H1 (cell line): ENCODE measurements at regions not wholly inside any gene's neighbourhood (a gene's known extent, or its start where the extent isn't known, plus 50 kb on each side); places are given as distances from the start of the nearest gene placed in this dataset.

Experiments used
- CTCF ChIA-PET: fragments of 300-600 bp; sonication (Branson Sonifier 250); formaldehyde crosslinking; loops from one replicate; lab custom pipeline; 2021; ENCODE audit not compliant: partially characterized antibody; lab: Charles Lee
- POLR2A ChIA-PET: fragments of 300-600 bp; sonication (Branson Sonifier 250); formaldehyde crosslinking; loops from one replicate; lab custom pipeline; 2021; ENCODE audit warnings: inconsistent platforms; ENCODE audit not compliant: partially characterized antibody; lab: Charles Lee
- DNase-seq, 2 experiments: peaks; one replicate each; pipeline versions ENCODE4 v3.0.0 to v3.0.0-alpha.2; 2010 to 2022; ENCODE audit warnings: low spot score in 2 of 2, low read depth in 1 of 2, mixed read lengths in 1 of 2
- FAIRE-seq: peaks from 2 replicates; lab custom pipeline; 2011; peaks lifted over from hg19 to GRCh38; lab: Jason Lieb, UNC
- H2AFZ ChIP-seq: 2 replicates; pipeline ENCODE4 v1.8.1; 2012; ENCODE audit warnings: low read length, inconsistent platforms
- H2AK5ac ChIP-seq: 2 replicates; pipeline ENCODE4 v1.6.1; 2013; ENCODE audit warnings: low read depth, low read length
- H2BK120ac ChIP-seq: replicated peaks from 2 replicates; pipeline ENCODE3; 2013; ENCODE audit warnings: low read depth, low read length, inconsistent platforms
- H2BK12ac ChIP-seq: 2 replicates; pipeline ENCODE4 v1.6.1; 2013; ENCODE audit warnings: low read depth, low read length
- H2BK15ac ChIP-seq: 2 replicates; pipeline ENCODE4 v1.6.1; 2013; ENCODE audit warnings: low read length
- H2BK20ac ChIP-seq: 2 replicates; pipeline ENCODE4 v1.6.1; 2013; ENCODE audit warnings: low read length
- H2BK5ac ChIP-seq: 2 replicates; pipeline ENCODE4 v1.6.1; 2013; ENCODE audit warnings: low read depth, low read length
- H3K14ac ChIP-seq: 2 replicates; pipeline ENCODE4 v1.6.1; 2013; ENCODE audit warnings: inconsistent platforms; ENCODE audit not compliant: insufficient read length
- H3K18ac ChIP-seq: 2 replicates; pipeline ENCODE4 v1.6.1; 2013; ENCODE audit warnings: low read length; ENCODE audit errors: extremely low read depth
- H3K23ac ChIP-seq: 2 replicates; pipeline ENCODE4 v1.6.1; 2013; ENCODE audit warnings: inconsistent platforms; ENCODE audit not compliant: insufficient read length
- H3K23me2 ChIP-seq: 2 replicates; pipeline ENCODE4 v1.6.1; 2013; ENCODE audit warnings: low read depth, low read length
- H3K27ac ChIP-seq: 2 replicates; pipeline ENCODE4 v1.6.1; 2011; ENCODE audit warnings: low read depth, low read length, inconsistent platforms
- H3K27me3 ChIP-seq, 4 experiments: replicated peaks in 1 of 4; 1 replicate in 1 of 4; 2 replicates in 3 of 4; pipeline versions ENCODE4 v1.6.1 to v1.8.1; 2011 to 2013; ENCODE audit warnings: low read length in 3 of 4, mild to moderate bottlenecking in 3 of 4, inconsistent platforms in 2 of 4, mixed read lengths in 2 of 4, moderate library complexity in 1 of 4; ENCODE audit not compliant: control insufficient read depth in 3 of 4, insufficient read depth in 3 of 4; ENCODE audit errors: extremely low read depth in 1 of 4
- H3K36me3 ChIP-seq, 4 experiments: 2 replicates each; pipeline versions ENCODE4 v1.6.1 to v1.8.1; 2011 to 2013; ENCODE audit warnings: mild to moderate bottlenecking in 4 of 4, low read length in 3 of 4, moderate library complexity in 2 of 4, control low read depth in 1 of 4, inconsistent platforms in 1 of 4; ENCODE audit not compliant: insufficient read depth in 4 of 4, control insufficient read depth in 2 of 4
- H3K4ac ChIP-seq: replicated peaks from 2 replicates; pipeline ENCODE3; 2013; ENCODE audit warnings: low read length, low read depth, mixed read lengths, inconsistent platforms; ENCODE audit not compliant: insufficient read length
- H3K4me1 ChIP-seq, 4 experiments: replicated peaks in 1 of 4; 1 replicate in 1 of 4; 2 replicates in 3 of 4; pipeline versions ENCODE4 v1.6.1 to v1.8.1; 2011 to 2013; ENCODE audit warnings: low read length in 3 of 4, inconsistent platforms in 2 of 4, mixed read lengths in 1 of 4; ENCODE audit not compliant: insufficient read depth in 4 of 4, control insufficient read depth in 3 of 4
- H3K4me2 ChIP-seq, 2 experiments: 2 replicates each; pipeline versions ENCODE4 v1.6.1 to v1.8.1; 2011 to 2013; ENCODE audit warnings: low read depth in 2 of 2, low read length in 2 of 2, control low read depth in 1 of 2, inconsistent platforms in 1 of 2, mild to moderate bottlenecking in 1 of 2; ENCODE audit not compliant: insufficient read depth in 1 of 2
- H3K4me3 ChIP-seq, 4 experiments: fragments of 200-600, 300-600 bp in 1 of 4; sonication (generic), shearing (Covaris generic), sonication (Bioruptor Twin) in 1 of 4; 2 replicates each; pipeline versions ENCODE4 v1.5.1 to v1.8.1; 2011 to 2016; ENCODE audit warnings: low read length in 4 of 4, low read depth in 3 of 4, control low read depth in 2 of 4, inconsistent platforms in 2 of 4, mild to moderate bottlenecking in 2 of 4, mixed read lengths in 1 of 4, moderate library complexity in 1 of 4; ENCODE audit not compliant: insufficient read depth in 2 of 4; ENCODE audit errors: extremely low read depth in 1 of 4
- H3K56ac ChIP-seq: replicated peaks from 2 replicates; pipeline ENCODE3; 2013; ENCODE audit warnings: low read depth, mild to moderate bottlenecking, mixed read lengths, low read length, inconsistent platforms; ENCODE audit not compliant: insufficient read length
- H3K79me1 ChIP-seq: 2 replicates; pipeline ENCODE4 v1.6.1; 2013; ENCODE audit warnings: low read depth, low read length, control low read depth
- H3K79me2 ChIP-seq, 2 experiments: 2 replicates each; pipeline versions ENCODE4 v1.6.1 to v1.8.1; 2012 to 2013; ENCODE audit warnings: low read length in 2 of 2, mild to moderate bottlenecking in 2 of 2, inconsistent platforms in 1 of 2; ENCODE audit not compliant: insufficient read depth in 2 of 2, control insufficient read depth in 1 of 2
- H3K9ac ChIP-seq, 4 experiments: replicated peaks in 1 of 4; 1 replicate in 1 of 4; 2 replicates in 3 of 4; pipeline versions ENCODE4 v1.6.1 to v1.8.1; 2011 to 2013; ENCODE audit warnings: low read depth in 3 of 4, low read length in 3 of 4, control low read depth in 2 of 4, mild to moderate bottlenecking in 2 of 4, moderate library complexity in 2 of 4, inconsistent platforms in 1 of 4; ENCODE audit errors: extremely low read depth in 1 of 4
- H3K9me3 ChIP-seq, 2 experiments: 2 replicates each; pipeline versions ENCODE4 v1.6.1 to v1.8.1; 2012 to 2013; ENCODE audit warnings: mild to moderate bottlenecking in 2 of 2, moderate library complexity in 2 of 2, control low read depth in 1 of 2, inconsistent platforms in 1 of 2, low read depth in 1 of 2, low read length in 1 of 2, mixed read lengths in 1 of 2; ENCODE audit not compliant: insufficient read depth in 2 of 2
- H4K20me1 ChIP-seq, 2 experiments: replicated peaks in 1 of 2; 2 replicates each; pipeline versions ENCODE3 to v1.8.1; 2011 to 2013; ENCODE audit warnings: inconsistent platforms in 2 of 2, low read length in 2 of 2, mild to moderate bottlenecking in 1 of 2; ENCODE audit not compliant: insufficient read depth in 2 of 2, control insufficient read depth in 1 of 2
- H4K5ac ChIP-seq: 2 replicates; pipeline ENCODE4 v1.6.1; 2013; ENCODE audit warnings: low read length, low read depth, mixed read lengths, inconsistent platforms; ENCODE audit not compliant: insufficient read length
- H4K8ac ChIP-seq: 2 replicates; pipeline ENCODE4 v1.8.0; 2013; ENCODE audit warnings: mild to moderate bottlenecking, moderate library complexity, low read length, inconsistent platforms; ENCODE audit not compliant: insufficient read depth; ENCODE audit errors: extremely low read depth
- H4K91ac ChIP-seq: replicated peaks from 2 replicates; pipeline ENCODE3; 2013; ENCODE audit warnings: low read length, mixed read lengths, inconsistent platforms; ENCODE audit not compliant: insufficient read length
- BRCA1 ChIP-seq: IDR thresholded peaks from 2 replicates; pipeline ENCODE4 v1.6.1; 2012; ENCODE audit warnings: low read depth, low read length, improper control_type of control experiment
- CEBPB ChIP-seq: IDR thresholded peaks from 2 replicates; pipeline ENCODE4 v1.6.1; 2012; ENCODE audit warnings: low read depth, low read length
- EP300 ChIP-seq, 2 experiments: IDR thresholded peaks; 1 replicate in 1 of 2; 2 replicates in 1 of 2; pipeline ENCODE4 v1.6.1; 2011 to 2012; ENCODE audit warnings: low read depth in 2 of 2, low read length in 2 of 2, mild to moderate bottlenecking in 2 of 2, borderline replicate concordance in 1 of 2, inconsistent platforms in 1 of 2, moderate library complexity in 1 of 2
- FOSL1 ChIP-seq: IDR thresholded peaks from 2 replicates; pipeline ENCODE4 v1.6.1; 2011; ENCODE audit warnings: mild to moderate bottlenecking, low read depth, low read length, moderate library complexity; ENCODE audit not compliant: insufficient read depth
- GTF2F1 ChIP-seq: IDR thresholded peaks from 2 replicates; pipeline ENCODE4 v1.6.1; 2012; ENCODE audit warnings: low read depth, low read length, improper control_type of control experiment, borderline replicate concordance
- NRF1 ChIP-seq: IDR thresholded peaks from 2 replicates; pipeline ENCODE4 v1.6.1; 2011; ENCODE audit warnings: mild to moderate bottlenecking, low read depth, low read length, improper control_type of control experiment
- POLR2A ChIP-seq, 2 experiments: IDR thresholded peaks; 1 replicate in 1 of 2; 2 replicates in 1 of 2; pipeline ENCODE4 v1.6.1; 2011; ENCODE audit warnings: low read depth in 2 of 2, low read length in 2 of 2, mild to moderate bottlenecking in 2 of 2; ENCODE audit errors: control extremely low read depth in 1 of 2
- POU5F1 ChIP-seq: IDR thresholded peaks from 2 replicates; pipeline ENCODE4 v1.6.1; 2011; ENCODE audit warnings: low read depth, mild to moderate bottlenecking, low read length, moderate library complexity
- RAD21 ChIP-seq, 2 experiments: IDR thresholded peaks in 1 of 2; conservative IDR thresholded peaks in 1 of 2; 2 replicates each; pipeline ENCODE4 v1.6.1; 2011; ENCODE audit warnings: low read depth in 2 of 2, low read length in 2 of 2, improper control_type of control experiment in 1 of 2, inconsistent platforms in 1 of 2, mild to moderate bottlenecking in 1 of 2, moderate library complexity in 1 of 2
- RBBP5 ChIP-seq: IDR thresholded peaks from 2 replicates; pipeline ENCODE4 v1.7.1; 2012; ENCODE audit warnings: low read depth, mild to moderate bottlenecking, inconsistent platforms, low read length, moderate library complexity, borderline replicate concordance
- RNF2 ChIP-seq: fragments of 200-900, 300-1000 bp; sonication (generic); IDR thresholded peaks from 2 replicates; pipeline ENCODE4 v1.7.1; 2016; ENCODE audit warnings: borderline replicate concordance, low read depth, mild to moderate bottlenecking, antibody characterized with exemption, low read length; ENCODE audit not compliant: poor library complexity, severe bottlenecking; ENCODE audit errors: missing control alignments
- RXRA ChIP-seq: IDR thresholded peaks from 2 replicates; pipeline ENCODE4 v1.6.1; 2011; ENCODE audit warnings: low read depth, mild to moderate bottlenecking, low read length, moderate library complexity; ENCODE audit not compliant: insufficient read depth
- SIX5 ChIP-seq: IDR thresholded peaks from 2 replicates; pipeline ENCODE4 v1.6.1; 2011; ENCODE audit warnings: mild to moderate bottlenecking, low read depth, low read length
- SP4 ChIP-seq: IDR thresholded peaks from 2 replicates; pipeline ENCODE4 v1.6.1; 2012; ENCODE audit warnings: low read length, inconsistent platforms
- WGBS, 2 experiments: shearing (Covaris generic) in 1 of 2; methylation state at CpG; one replicate each; pipeline versions ENCODE4 v1.1.6 to v1.1.7; 2013 to 2015; ENCODE audit warnings: low lambda C conversion rate in 2 of 2, mixed read lengths in 2 of 2, inconsistent platforms in 1 of 2, low coverage in 1 of 2, missing lambda C conversion rate in 1 of 2; ENCODE audit not compliant: insufficient replicate concordance in 2 of 2, insufficient coverage in 1 of 2, insufficient read length in 1 of 2; ENCODE audit errors: extremely low coverage in 1 of 2, missing lambda C conversion rate in 1 of 2; 5-methylcytosine and 5-hydroxymethylcytosine counted together

DNA sequence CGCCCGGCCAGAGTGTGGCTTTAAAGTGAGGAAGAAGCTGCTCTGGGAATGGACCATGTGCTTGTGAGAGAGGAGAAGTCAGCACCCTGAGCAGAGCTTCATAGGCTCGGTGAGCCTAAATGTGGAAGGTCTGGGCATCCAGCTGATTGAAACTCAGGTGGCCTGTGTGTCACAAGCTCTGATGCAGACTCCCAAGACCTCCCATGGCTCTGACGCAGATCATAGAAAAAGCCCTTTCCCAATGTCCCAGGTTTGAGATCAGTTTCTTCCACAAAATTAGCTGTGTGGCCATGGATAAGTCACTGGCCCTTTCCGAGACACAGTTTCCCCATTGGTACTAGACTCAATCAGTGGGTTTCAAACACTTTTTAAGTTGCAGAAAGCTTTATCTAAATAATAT lies 180.0 kb upstream of the CCL2 start:
- Histone ChIP-seq H3K79me2 (no peaks in the 10 kb centered on the region), H3K27ac (no peak overlapping the region), H3K36me3 (no peaks in the 10 kb centered on the region), H3K23ac (no peak overlapping the region), H3K4me1 (peaks cover 0 to 13% (median 3%) of the 10 kb centered on the region in 4 experiments; a peak in 5 of 7 replicates), H4K20me1 (peaks cover 0 to 3% of the 10 kb centered on the region in 2 experiments), H3K14ac (no peak overlapping the region), H4K91ac (no peak overlapping the region), H2BK120ac (no peak overlapping the region), H3K9ac (no peak overlapping the region), H3K27me3 (no peaks in the 10 kb centered on the region), H3K9me3 (no peaks in the 10 kb centered on the region; a peak in 1 of 4 replicates), H2BK15ac (no peak overlapping the region), H2AK5ac (no peak overlapping the region), H3K4ac (no peak overlapping the region), H3K56ac (no peak overlapping the region), H2BK20ac (no peak overlapping the region), H2AFZ (no peak overlapping the region), H3K79me1 (no peaks in the 10 kb centered on the region), H3K4me3 (no peak overlapping the region), H4K5ac (no peak overlapping the region), H2BK12ac (no peak overlapping the region), H3K4me2 (no peak overlapping the region), H3K23me2 (no peaks in the 10 kb centered on the region), H3K18ac (no peak overlapping the region), H2BK5ac (no peak overlapping the region), H4K8ac (no peak overlapping the region)
- DNase-seq (no peak), FAIRE-seq (no peak)
- 93% methylated on average over 5 of the region's 5 CpGs; no CpG with 5 or more reads in 1 of the 2 experiments for WGBS, 2 experiments
- ChIA-PET CTCF (interaction anchor here (0.7 to 8.7 kb wide), 4 partner anchors 72 to 137 kb away, joined by 3 to 157 read pairs (median 49); no protein-coding TSS in a partner anchor), POLR2A (interaction anchor here (0.6 to 1.2 kb wide), 2 partner anchors 71 to 93 kb away, joined by 3 read pairs; no protein-coding TSS in a partner anchor)
- TF ChIP-seq POLR2A (IDR thresholded peaks at IDR 0.05; ENCODE audit: control extremely low read depth in 1 of 2, low read depth in 2 of 2, low read length in 2 of 2) (no peak), SP4 (no peak), RBBP5 (no peak), GTF2F1 (no peak), POU5F1 (no peak), CEBPB (no peak), RNF2 (no peak), EP300 (IDR thresholded peaks at IDR 0.05; ENCODE audit: borderline replicate concordance in 1 of 2, low read depth in 2 of 2, low read length in 2 of 2) (no peak), NRF1 (no peak), SIX5 (no peak), RAD21 (IDR thresholded peaks at IDR 0.05 in 1 of 2, conservative IDR thresholded peaks at IDR 0.05 in 1 of 2; ENCODE audit: low read depth in 2 of 2, low read length in 2 of 2) (no peak), FOSL1 (no peak), RXRA (no peak), BRCA1 (no peak)
